Natural killer cell treated with Interleukin-12 subunit alpha and Interleukin-12 subunit beta and Interleukin-15 and Interleukin-18, amount 100 ng/mL, for 72 hours (primary cell): ENCODE measurements at regions not wholly inside any gene's neighbourhood (a gene's known extent, or its start where the extent isn't known, plus 50 kb on each side); places are given as distances from the start of the nearest gene placed in this dataset.

Source experiments
- ATAC-seq, 2 donors: fragments of 150-1000 bp; cut with Tn5 transposase in 1 of 2; sonication (Bioruptor Pico), chemical (Tn5 transposase) in 1 of 2; 2 replicates each; pipeline ENCODE4 v1.10.0; 2021
- DNase-seq: peaks from one replicate; pipeline ENCODE4 v3.0.0; 2022; ENCODE audit warnings: low spot score
- H3K27ac Mint-ChIP-seq, 2 donors: 1 replicate in 1 of 2; 2 replicates in 1 of 2; pipeline ENCODE4 v1.8.0; 2022; ENCODE audit warnings: mixed read lengths in 2 of 2, mild to moderate bottlenecking in 1 of 2, moderate library complexity in 1 of 2
- H3K27me3 Mint-ChIP-seq, 2 donors: 1 replicate in 1 of 2; 2 replicates in 1 of 2; pipeline ENCODE4 v1.8.0; 2022; ENCODE audit warnings: mixed read lengths in 2 of 2
- H3K36me3 Mint-ChIP-seq: one replicate; pipeline ENCODE4 v1.8.0; 2022; ENCODE audit warnings: mixed read lengths
- H3K4me1 Mint-ChIP-seq, 2 donors: 1 replicate in 1 of 2; 2 replicates in 1 of 2; pipeline ENCODE4 v1.8.0; 2022; ENCODE audit warnings: low read depth in 2 of 2, mixed read lengths in 2 of 2, mild to moderate bottlenecking in 1 of 2
- H3K4me3 Mint-ChIP-seq: one replicate; pipeline ENCODE4 v1.8.0; 2022; ENCODE audit warnings: mixed read lengths
- H3K9me3 Mint-ChIP-seq: 2 replicates; pipeline ENCODE4 v1.8.0; 2022; ENCODE audit warnings: mixed read lengths

DNA sequence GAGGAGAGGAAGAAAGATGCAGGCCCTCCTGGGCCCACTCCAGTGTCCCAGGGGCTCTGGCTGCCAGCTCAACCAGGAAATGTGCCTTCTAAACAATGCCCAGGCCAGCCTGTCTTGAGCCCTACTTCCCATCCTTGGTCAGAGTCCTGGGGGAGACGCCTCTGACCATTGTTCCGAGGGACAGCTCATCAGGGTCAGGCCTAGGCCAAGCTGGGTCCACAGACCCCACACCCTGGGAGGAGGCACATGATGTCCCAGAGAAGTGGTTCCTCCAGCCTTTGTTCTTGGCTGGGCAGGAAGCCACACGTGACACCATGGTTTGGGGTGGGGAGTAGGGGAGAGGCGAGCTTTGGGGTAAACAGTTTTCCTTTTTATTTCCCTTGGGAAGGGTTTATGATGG, 102.5 kb downstream of the EFNB1 start:
- no peak overlapping the region for H3K4me3 Mint-ChIP-seq
- peaks cover 4 to 9% of the 10 kb centered on the region in 2 donors for H3K4me1 Mint-ChIP-seq
- H3K36me3 Mint-ChIP-seq = no peaks in the 10 kb centered on the region
- peaks cover 0 to 3% of the 10 kb centered on the region in 2 donors for H3K27me3 Mint-ChIP-seq
- DNase-seq (no peak), ATAC-seq (peak in 1 of 2 donors; percentile 1)
- H3K27ac Mint-ChIP-seq = no peak overlapping the region
- no peaks in the 10 kb centered on the region for H3K9me3 Mint-ChIP-seq

- DNase-seq = no peak
- Mint-ChIP-seq H3K4me1 (peaks cover 4 to 9% of the 10 kb centered on the region in 2 donors), H3K27ac (no peak overlapping the region), H3K9me3 (no peaks in the 10 kb centered on the region), H3K4me3 (no peak overlapping the region), H3K27me3 (peaks cover 0 to 3% of the 10 kb centered on the region in 2 donors), H3K36me3 (no peaks in the 10 kb centered on the region)
- ATAC-seq = peak in 1 of 2 donors; percentile 33
Observed at GRCh38 chrX:68930542-68931317, 101.9 kb downstream of the EFNB1 start.

- Mint-ChIP-seq H3K27me3 (no peaks in the 10 kb centered on the region), H3K4me1 (peaks cover 0 to 6% of the 10 kb centered on the region in 2 donors), H3K4me3 (no peak overlapping the region), H3K27ac (no peak overlapping the region), H3K9me3 (no peaks in the 10 kb centered on the region), H3K36me3 (no peaks in the 10 kb centered on the region)
- DNase-seq = no peak
- peak in 1 of 2 donors; percentile 17 for ATAC-seq
Observed at GRCh38 chrX:68929332-68930150, 100.7 kb downstream of the EFNB1 start.

DNA sequence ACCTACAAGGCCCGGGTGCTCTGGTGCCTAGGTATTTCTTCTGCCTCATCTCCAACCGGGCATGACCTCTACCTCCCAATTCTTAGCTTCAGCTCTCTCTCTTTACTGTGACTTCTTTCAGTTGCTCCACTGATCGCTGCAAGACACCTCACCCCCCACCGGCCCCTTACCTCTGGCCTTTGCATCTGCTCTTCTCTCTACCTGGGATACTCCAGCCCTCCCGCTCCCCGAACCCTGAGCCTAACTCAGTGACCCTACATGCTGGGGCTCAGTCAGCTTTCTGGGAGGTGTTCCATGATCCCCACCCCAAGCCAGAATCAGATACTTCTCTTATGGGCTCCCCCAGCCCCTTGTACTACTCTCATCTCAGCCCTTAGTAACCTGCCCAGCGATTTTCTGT, 99.6 kb downstream of the EFNB1 start:
- no peak for DNase-seq
- no peak for ATAC-seq
- H3K4me3 Mint-ChIP-seq = no peak overlapping the region
- H3K27me3 Mint-ChIP-seq = peaks cover 0 to 4% of the 10 kb centered on the region in 2 donors
- peaks cover 0 to 6% of the 10 kb centered on the region in 2 donors for H3K4me1 Mint-ChIP-seq
- H3K36me3 Mint-ChIP-seq = no peaks in the 10 kb centered on the region
- no peaks in the 10 kb centered on the region for H3K9me3 Mint-ChIP-seq
- H3K27ac Mint-ChIP-seq = no peak overlapping the region

- Mint-ChIP-seq H3K4me3 (no peak overlapping the region), H3K9me3 (no peaks in the 10 kb centered on the region), H3K27me3 (peaks cover 0 to 4% of the 10 kb centered on the region in 2 donors), H3K27ac (no peak overlapping the region), H3K4me1 (peaks cover 0 to 6% of the 10 kb centered on the region in 2 donors), H3K36me3 (no peaks in the 10 kb centered on the region)
- no peak for ATAC-seq
- no peak for DNase-seq
Observed at GRCh38 chrX:68927178-68927577, 98.4 kb downstream of the EFNB1 start.

DNA sequence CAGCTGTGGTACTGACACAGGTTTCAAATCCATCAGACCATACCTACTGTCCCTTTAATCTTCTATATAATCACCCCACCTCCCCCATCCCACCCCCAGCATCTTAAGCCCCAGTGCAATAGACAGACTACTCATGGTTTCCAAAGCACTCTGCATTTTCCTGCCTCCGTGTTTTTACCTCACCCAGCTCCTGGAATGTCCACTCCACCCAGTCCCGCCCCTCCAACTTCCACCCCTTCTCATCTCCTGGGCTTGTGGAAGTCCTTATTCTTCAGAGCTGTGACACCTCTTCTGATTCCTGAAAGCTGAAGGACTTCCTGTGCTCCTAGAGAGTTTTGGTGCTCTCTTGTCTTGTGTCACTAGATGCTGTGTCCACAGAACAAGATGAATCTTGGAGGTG, 94.3 kb downstream of the EFNB1 start:
- H3K4me1 Mint-ChIP-seq = no peaks in the 10 kb centered on the region
- no peak overlapping the region for H3K4me3 Mint-ChIP-seq
- H3K27ac Mint-ChIP-seq = no peak overlapping the region
- H3K27me3 Mint-ChIP-seq = peaks cover 0 to 4% of the 10 kb centered on the region in 2 donors
- ATAC-seq (no peak), DNase-seq (no peak)
- no peaks in the 10 kb centered on the region for H3K9me3 Mint-ChIP-seq
- H3K36me3 Mint-ChIP-seq = no peaks in the 10 kb centered on the region

DNA sequence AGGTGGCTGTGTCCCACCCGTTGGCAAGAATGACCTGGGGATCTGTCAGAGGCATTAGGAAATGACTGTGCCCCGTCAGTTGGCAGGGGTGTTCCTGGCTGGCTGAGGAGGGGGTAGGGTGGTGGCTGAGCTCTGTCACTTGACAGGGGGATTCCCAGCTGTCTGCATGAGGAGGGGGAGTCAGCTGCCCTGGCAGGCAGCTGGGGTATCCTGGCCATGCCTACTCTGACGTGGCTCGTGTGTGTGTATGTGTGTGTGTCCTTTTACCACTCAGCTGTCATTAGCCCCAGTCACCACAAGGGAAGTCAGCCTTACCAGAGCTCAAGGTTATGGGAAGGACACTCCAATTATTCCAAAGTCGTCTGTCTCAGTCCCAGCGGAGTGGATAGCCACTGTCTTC, 93.2 kb downstream of the EFNB1 start:
- peaks cover 0 to 4% of the 10 kb centered on the region in 2 donors for H3K27me3 Mint-ChIP-seq
- no peaks in the 10 kb centered on the region for H3K9me3 Mint-ChIP-seq
- DNase-seq = no peak
- no peaks in the 10 kb centered on the region for H3K4me1 Mint-ChIP-seq
- no peak overlapping the region for H3K27ac Mint-ChIP-seq
- H3K4me3 Mint-ChIP-seq = no peak overlapping the region
- ATAC-seq = no peak
- no peaks in the 10 kb centered on the region for H3K36me3 Mint-ChIP-seq

DNA sequence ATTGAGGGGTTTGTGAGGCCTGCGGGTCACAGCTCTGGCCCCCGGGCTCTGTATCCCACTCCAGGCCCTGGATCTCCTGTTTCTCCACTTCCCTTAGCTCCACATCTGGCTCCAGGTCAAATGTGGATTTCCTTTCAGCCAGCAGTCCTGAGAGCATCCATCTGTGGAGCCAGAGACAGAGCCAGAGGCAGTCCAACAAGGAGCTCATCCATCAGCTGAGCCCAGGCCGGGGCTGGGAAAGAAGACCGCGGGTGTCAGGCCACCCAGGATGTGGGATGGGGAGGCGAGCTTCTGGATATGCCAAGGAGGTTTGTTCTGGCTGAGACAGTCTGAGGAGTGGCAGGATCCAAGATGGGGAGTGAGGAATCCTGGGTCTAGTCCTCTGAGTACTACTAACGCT, 91.7 kb downstream of the EFNB1 start:
- no peak for ATAC-seq
- no peak overlapping the region for H3K4me3 Mint-ChIP-seq

GRCh38 chrX:68919707-68920106, 90.9 kb downstream of the EFNB1 start:
- peaks cover 0 to 4% of the 10 kb centered on the region in 2 donors for H3K27me3 Mint-ChIP-seq

More for the DNA sequence above, 91.7 kb downstream of the EFNB1 start:
- H3K36me3 Mint-ChIP-seq = no peaks in the 10 kb centered on the region
- H3K27me3 Mint-ChIP-seq = peaks cover 0 to 4% of the 10 kb centered on the region in 2 donors
- H3K27ac Mint-ChIP-seq = no peak overlapping the region
- peaks cover 0 to 3% of the 10 kb centered on the region in 2 donors for H3K4me1 Mint-ChIP-seq
- DNase-seq = no peak
- H3K9me3 Mint-ChIP-seq = no peaks in the 10 kb centered on the region

DNA sequence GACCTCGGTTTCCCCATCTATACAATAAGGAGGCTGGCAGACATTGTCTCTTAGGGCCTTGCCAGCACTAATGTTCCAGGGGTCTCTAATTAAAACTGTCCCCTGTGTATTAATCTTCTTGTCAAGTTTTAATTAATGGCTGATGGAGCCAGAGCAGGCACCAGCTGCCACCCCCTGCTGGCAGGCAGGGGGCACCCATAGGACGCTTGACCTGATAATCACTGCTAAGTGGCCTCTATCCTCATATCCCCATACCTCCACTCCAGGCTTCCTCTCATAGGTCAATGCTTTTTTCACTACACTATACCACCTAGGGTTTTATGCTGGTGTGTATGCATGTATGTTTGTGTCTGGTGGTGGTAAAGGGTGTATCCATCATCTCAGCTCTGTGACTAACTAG, 89.4 kb downstream of the EFNB1 start:
- Mint-ChIP-seq H3K9me3 (no peaks in the 10 kb centered on the region), H3K36me3 (no peaks in the 10 kb centered on the region), H3K4me3 (no peak overlapping the region), H3K4me1 (peaks cover 0 to 3% of the 10 kb centered on the region in 2 donors), H3K27me3 (no peaks in the 10 kb centered on the region), H3K27ac (no peak overlapping the region)
- ATAC-seq = no peak
- no peak for DNase-seq

More at GRCh38 chrX:68919707-68920106, 90.9 kb downstream of the EFNB1 start:
- Mint-ChIP-seq H3K9me3 (no peaks in the 10 kb centered on the region), H3K4me1 (peaks cover 0 to 3% of the 10 kb centered on the region in 2 donors), H3K27ac (no peak overlapping the region), H3K4me3 (no peak overlapping the region), H3K36me3 (no peaks in the 10 kb centered on the region)
- no peak for ATAC-seq
- no peak for DNase-seq

DNA sequence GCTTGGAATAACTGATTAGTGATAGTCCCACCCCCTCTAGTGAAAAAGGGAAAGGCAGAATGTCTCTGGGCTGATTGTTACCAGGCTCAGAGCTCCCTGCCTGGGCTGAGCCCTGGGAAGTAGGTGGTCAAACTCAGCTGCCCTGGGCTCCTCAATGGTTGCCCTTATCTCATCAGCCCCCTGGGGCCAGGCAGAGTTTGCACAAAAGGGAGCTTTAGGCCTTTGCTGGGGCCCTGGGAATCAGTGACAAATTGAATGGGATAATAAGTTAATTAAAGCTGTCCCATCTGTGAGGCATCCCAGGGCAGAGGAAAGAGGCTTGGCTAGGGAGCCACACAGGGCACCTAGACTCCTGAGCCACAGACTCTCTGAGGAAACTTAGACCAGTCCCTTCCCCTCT, 89.0 kb downstream of the EFNB1 start:
- Mint-ChIP-seq H3K4me1 (peaks cover 0 to 3% of the 10 kb centered on the region in 2 donors), H3K27ac (no peak overlapping the region), H3K36me3 (no peaks in the 10 kb centered on the region), H3K4me3 (no peak overlapping the region), H3K27me3 (peaks cover 0 to 2% of the 10 kb centered on the region in 2 donors), H3K9me3 (no peaks in the 10 kb centered on the region)
- no peak for ATAC-seq
- no peak for DNase-seq

DNA sequence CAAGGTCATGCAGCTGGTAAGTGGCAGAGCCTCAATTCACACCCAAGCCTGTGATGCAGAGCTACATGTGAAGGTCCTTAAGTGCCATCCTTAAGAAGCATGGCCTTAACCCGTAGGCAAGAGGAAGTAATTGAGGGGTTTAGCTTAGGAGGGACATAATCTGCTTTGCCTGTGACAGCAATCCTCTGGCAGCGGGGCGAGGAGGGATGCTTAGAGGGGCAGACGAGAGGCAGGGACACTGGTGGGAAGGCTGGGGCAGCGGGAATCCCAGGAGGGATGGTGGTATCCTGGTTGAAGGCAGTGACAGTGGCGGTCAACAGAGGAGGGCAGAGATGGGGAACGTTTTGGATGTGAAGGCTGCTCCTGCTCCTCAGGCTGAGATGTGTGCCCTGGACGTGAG, 88.1 kb downstream of the EFNB1 start:
- Mint-ChIP-seq H3K27me3 (peaks cover 0 to 8% of the 10 kb centered on the region in 2 donors), H3K27ac (no peak overlapping the region), H3K4me1 (peaks cover 0 to 3% of the 10 kb centered on the region in 2 donors), H3K9me3 (no peaks in the 10 kb centered on the region), H3K4me3 (no peak overlapping the region), H3K36me3 (no peaks in the 10 kb centered on the region)
- DNase-seq (no peak), ATAC-seq (no peak)

DNA sequence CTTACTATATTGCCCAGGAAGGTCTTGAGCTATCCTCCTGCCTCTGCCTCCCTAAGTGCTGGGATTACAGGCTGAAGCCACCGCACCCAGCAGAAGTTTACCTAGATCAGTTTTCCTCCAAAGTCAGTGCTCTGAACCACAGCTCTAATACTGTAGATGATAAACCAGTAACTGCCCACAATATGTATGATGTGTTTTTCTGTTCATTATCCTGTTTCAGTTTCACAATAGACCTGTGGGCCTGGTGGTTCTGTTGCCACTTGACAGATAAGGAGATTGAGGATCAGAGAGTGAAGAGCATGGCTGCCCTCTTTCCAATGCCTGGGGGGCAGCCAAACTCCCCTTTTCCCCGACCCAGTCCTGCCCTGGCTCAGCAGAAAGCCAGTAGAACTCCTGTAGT, 87.0 kb downstream of the EFNB1 start:
- no peak for ATAC-seq
- no peak for DNase-seq
- peaks cover 0 to 8% of the 10 kb centered on the region in 2 donors for H3K27me3 Mint-ChIP-seq
- no peak overlapping the region for H3K27ac Mint-ChIP-seq
- H3K9me3 Mint-ChIP-seq = no peaks in the 10 kb centered on the region
- no peaks in the 10 kb centered on the region for H3K36me3 Mint-ChIP-seq
- H3K4me1 Mint-ChIP-seq = peaks cover 0 to 3% of the 10 kb centered on the region in 2 donors
- H3K4me3 Mint-ChIP-seq = no peak overlapping the region

GRCh38 chrX:68914479-68914946, 85.7 kb downstream of the EFNB1 start:
- no peak overlapping the region for H3K27ac Mint-ChIP-seq
- ATAC-seq = no peak
- no peaks in the 10 kb centered on the region for H3K9me3 Mint-ChIP-seq

More at GRCh38 chrX:68914479-68914946, 85.7 kb downstream of the EFNB1 start:
- peaks cover 0 to 8% of the 10 kb centered on the region in 2 donors for H3K27me3 Mint-ChIP-seq
- DNase-seq = no peak
- H3K4me3 Mint-ChIP-seq = no peak overlapping the region
- H3K4me1 Mint-ChIP-seq = peaks cover 0 to 3% of the 10 kb centered on the region in 2 donors
- no peaks in the 10 kb centered on the region for H3K36me3 Mint-ChIP-seq
